ENCODE measurements at regions not wholly inside any gene's neighbourhood (a gene's known extent, or its start where the extent isn't known, plus 50 kb on each side); places are given as distances from the start of the nearest gene placed in this dataset.

GRCh38 chr2:37847792-37848191 lies 77.3 kb upstream of the RMDN2 start:
- H2AK5ac ChIP-seq (ENCODE audit: insufficient read length, low read length): no peak overlapping the region
- no peak overlapping the region for H3K18ac ChIP-seq (ENCODE audit: insufficient read length, low read depth, low read length)
- no peak overlapping the region for H4K8ac ChIP-seq (replicated peaks; ENCODE audit: insufficient read length, low read depth, low read length)
- no CpG with 5 or more reads among the region's 5 CpGs for WGBS (ENCODE audit: extremely low coverage, insufficient read length, low lambda C conversion rate)
- H4K5ac ChIP-seq (ENCODE audit: insufficient read length, low read depth, low read length): no peak overlapping the region
- H3K27me3 Mint-ChIP-seq (ENCODE audit: low read depth): no peaks in the 10 kb centered on the region
- no peaks in the 10 kb centered on the region for H3K9me3 ChIP-seq (ENCODE audit: control insufficient read depth, low read depth, low read length)
- H4K20me1 ChIP-seq (ENCODE audit: control insufficient read depth, insufficient read depth, insufficient read length): no peaks in the 10 kb centered on the region
- no peak overlapping the region for H3K27ac Mint-ChIP-seq
- no peaks in the 10 kb centered on the region for H3K36me3 Mint-ChIP-seq (ENCODE audit: insufficient read depth in 1 of 3, low read depth in 3 of 3)
- H3K4me1 ChIP-seq (ENCODE audit: insufficient read depth, low read length): no peaks in the 10 kb centered on the region
- H3K4me3 Mint-ChIP-seq: no peak overlapping the region
- H4K91ac ChIP-seq (ENCODE audit: insufficient read length, low read depth, low read length): no peak overlapping the region
- H3K14ac ChIP-seq (ENCODE audit: insufficient read depth, low read length): no peak overlapping the region
- TF ChIP-seq CTCF (conservative IDR thresholded peaks at IDR 0.05): no peak; the same call in 2 of the 3 replicates
- H2AFZ ChIP-seq (ENCODE audit: low read length): no peak overlapping the region
- H3K79me2 ChIP-seq (ENCODE audit: insufficient read depth, low read length): no peaks in the 10 kb centered on the region
- H3K27me3 ChIP-seq (ENCODE audit: insufficient read depth, low read length): no peaks in the 10 kb centered on the region
- no peak for DNase-seq
- peaks cover 0 to 5% of the 10 kb centered on the region in 2 experiments; a peak in 1 of 5 replicates for H3K9me3 Mint-ChIP-seq
- H3K23me2 ChIP-seq (ENCODE audit: insufficient read length, low read depth, low read length, poor library complexity, severe bottlenecking): no peaks in the 10 kb centered on the region
- H3K4ac ChIP-seq (ENCODE audit: low read depth, low read length): no peak overlapping the region
- H3K4me1 Mint-ChIP-seq: peaks cover 10% of the 10 kb centered on the region in 2 experiments
- H3K27ac ChIP-seq (ENCODE audit: insufficient read length, low read depth, low read length): no peak overlapping the region
- no peak overlapping the region for H3K4me2 ChIP-seq (ENCODE audit: insufficient read depth, insufficient read length, low read length)
- no peak overlapping the region for H2BK20ac ChIP-seq (ENCODE audit: low read depth, low read length, poor library complexity, severe bottlenecking)
- H3K56ac ChIP-seq (ENCODE audit: insufficient read length, low read depth, low read length): no peak overlapping the region
- no peak overlapping the region for H3K23ac ChIP-seq (ENCODE audit: insufficient read length, low read depth, low read length)
- no peak overlapping the region for H2BK15ac ChIP-seq (ENCODE audit: low read depth, low read length)
- H2BK120ac ChIP-seq (ENCODE audit: low read depth, low read length, poor library complexity, severe bottlenecking): no peak overlapping the region
- H3T11ph ChIP-seq (ENCODE audit: low read length): no peak overlapping the region
- no peaks in the 10 kb centered on the region for H3K79me1 ChIP-seq (ENCODE audit: insufficient read depth, low read depth, low read length, poor library complexity, severe bottlenecking)
- no peak overlapping the region for H2BK12ac ChIP-seq (ENCODE audit: insufficient read length, low read depth, low read length)
- H3K9ac ChIP-seq (ENCODE audit: extremely low read depth, insufficient read length, low read length): no peak overlapping the region
- H2BK5ac ChIP-seq (ENCODE audit: insufficient read length, low read length): no peak overlapping the region
